Keratinocyte (primary cell): ENCODE measurements at regions not wholly inside any gene's neighbourhood (a gene's known extent, or its start where the extent isn't known, plus 50 kb on each side); places are given as distances from the start of the nearest gene placed in this dataset.
A peak's percentile ranks its signal among the peaks of the same experiment; 100 is the strongest.

Source experiments
- DNase-seq: peaks from one replicate; pipeline ENCODE4 v3.0.0-alpha.2; 2011; ENCODE audit warnings: low read depth, missing footprints, low spot score
- FAIRE-seq: peaks from 2 replicates; lab custom pipeline; 2011; peaks lifted over from hg19 to GRCh38; lab: Jason Lieb, UNC
- H2AFZ ChIP-seq: 2 replicates; pipeline ENCODE4 v1.6.0; 2012; ENCODE audit warnings: low read length, control low read depth, inconsistent platforms; ENCODE audit not compliant: control insufficient read depth
- H3K27ac ChIP-seq: 2 replicates; pipeline ENCODE4 v1.5.1; 2011; ENCODE audit warnings: low read length; ENCODE audit not compliant: control insufficient read depth, insufficient read depth
- H3K27me3 ChIP-seq: 3 replicates; pipeline ENCODE4 v1.6.0; 2011; ENCODE audit warnings: low read length; ENCODE audit not compliant: control insufficient read depth, insufficient read depth; ENCODE audit errors: extremely low read depth
- H3K36me3 ChIP-seq, 2 experiments: 2 replicates in 1 of 2; 3 replicates in 1 of 2; pipeline ENCODE4 v1.5.1; 2011; ENCODE audit warnings: low read length in 2 of 2, mild to moderate bottlenecking in 1 of 2; ENCODE audit not compliant: control insufficient read depth in 2 of 2, insufficient read depth in 2 of 2; ENCODE audit errors: extremely low read depth in 1 of 2
- H3K4me1 ChIP-seq: 3 replicates; pipeline ENCODE4 v1.5.1; 2011; ENCODE audit warnings: low read length; ENCODE audit not compliant: control insufficient read depth, insufficient read depth; ENCODE audit errors: extremely low read depth
- H3K4me2 ChIP-seq: 3 replicates; pipeline ENCODE4 v1.6.0; 2011; ENCODE audit warnings: low read depth, low read length; ENCODE audit not compliant: control insufficient read depth, insufficient read depth; ENCODE audit errors: extremely low read depth
- H3K4me3 ChIP-seq, 3 experiments: fragments of 200-600 bp in 1 of 3; sonication (generic) in 1 of 3; 2 replicates in 2 of 3; 3 replicates in 1 of 3; pipeline ENCODE4 v1.5.1; 2011 to 2016; ENCODE audit warnings: low read length in 3 of 3, mild to moderate bottlenecking in 3 of 3, control low read depth in 2 of 3, inconsistent platforms in 1 of 3, low read depth in 1 of 3, mixed read lengths in 1 of 3, mixed run types in 1 of 3, moderate library complexity in 1 of 3; ENCODE audit not compliant: control insufficient read depth in 2 of 3, insufficient read depth in 2 of 3; ENCODE audit errors: extremely low read depth in 1 of 3
- H3K79me2 ChIP-seq: 2 replicates; pipeline ENCODE4 v1.6.0; 2012; ENCODE audit warnings: low read length; ENCODE audit not compliant: control insufficient read depth, insufficient read depth
- H3K9ac ChIP-seq: 3 replicates; pipeline ENCODE4 v1.6.0; 2011; ENCODE audit warnings: low read length; ENCODE audit not compliant: control insufficient read depth, insufficient read depth; ENCODE audit errors: extremely low read depth
- H3K9me1 ChIP-seq: 3 replicates; pipeline ENCODE4 v1.6.0; 2011; ENCODE audit warnings: low read length; ENCODE audit not compliant: control insufficient read depth, insufficient read depth; ENCODE audit errors: extremely low read depth
- H3K9me3 ChIP-seq: 2 replicates; pipeline ENCODE4 v1.5.1; 2012; ENCODE audit warnings: low read depth, low read length; ENCODE audit not compliant: control insufficient read depth
- H4K20me1 ChIP-seq: 3 replicates; pipeline ENCODE4 v1.6.0; 2011; ENCODE audit warnings: low read length; ENCODE audit not compliant: control insufficient read depth, insufficient read depth; ENCODE audit errors: extremely low read depth
- CTCF ChIP-seq, 3 experiments: IDR thresholded peaks in 1 of 3; conservative IDR thresholded peaks in 1 of 3; optimal IDR thresholded peaks in 1 of 3; 2 replicates in 2 of 3; 3 replicates in 1 of 3; pipeline versions ENCODE3 to v1.5.1; 2011; ENCODE audit warnings: low read length in 3 of 3, mild to moderate bottlenecking in 3 of 3, moderate library complexity in 2 of 3, control low read depth in 1 of 3, inconsistent platforms in 1 of 3; ENCODE audit not compliant: insufficient read depth in 2 of 3; ENCODE audit errors: extremely low read depth in 1 of 3
- EZH2 ChIP-seq: IDR thresholded peaks from one replicate; pipeline ENCODE4 v1.6.1; 2012; ENCODE audit warnings: inconsistent platforms, mild to moderate bottlenecking, low read length, moderate library complexity
- dilution Hi-C: fragments of 300-500 bp; cut with MboI; formaldehyde crosslinking; loops from one replicate; pipeline ENCODE4 v1.7.0; 2020; ENCODE audit warnings: low sequenced_read_pairs; ENCODE audit not compliant: extremely low pct_ligation_motif_present
- small RNA-seq, 3 experiments: library from RNA; depleted of rRNA; stranded (forward); fragments of <200 nt; gene quantifications; one replicate each; pipeline ENCODE3, GENCODE V24; 2012; ENCODE audit warnings: low read depth in 3 of 3, low replicate concordance in 1 of 3; ENCODE audit not compliant: insufficient read length in 3 of 3

GRCh38 chr20:52244702-52245101 lies 53.1 kb upstream of the ZFP64 start:
- TF ChIP-seq CTCF (optimal IDR thresholded peaks at IDR 0.05 in 1 of 3, IDR thresholded peaks at IDR 0.05 in 1 of 3, conservative IDR thresholded peaks at IDR 0.05 in 1 of 3; ENCODE audit: extremely low read depth in 1 of 3, insufficient read depth in 2 of 3, low read length in 3 of 3) = no peak
- H3K4me2 ChIP-seq = no peak overlapping the region
- H3K79me2 ChIP-seq = no peaks in the 10 kb centered on the region
- no peaks in the 10 kb centered on the region for H3K4me1 ChIP-seq
- H2AFZ ChIP-seq = no peak overlapping the region
- no peaks in the 10 kb centered on the region for H3K9me3 ChIP-seq
- DNase-seq (no peak), FAIRE-seq (no peak)
- no peak overlapping the region for H3K9ac ChIP-seq
- dilution Hi-C loops = no loop called here
- H4K20me1 ChIP-seq = no peaks in the 10 kb centered on the region
- H3K27me3 ChIP-seq = no peaks in the 10 kb centered on the region
- H3K27ac ChIP-seq = no peak overlapping the region
- no peaks in the 10 kb centered on the region for H3K36me3 ChIP-seq
- no peak overlapping the region for H3K4me3 ChIP-seq
- no peaks in the 10 kb centered on the region for H3K9me1 ChIP-seq

- TF ChIP-seq EZH2 = no peak
- peak in 2 of 3 experiments; percentile 18 to 21 for TF ChIP-seq CTCF (optimal IDR thresholded peaks at IDR 0.05 in 1 of 3, IDR thresholded peaks at IDR 0.05 in 1 of 3, conservative IDR thresholded peaks at IDR 0.05 in 1 of 3; ENCODE audit: extremely low read depth in 1 of 3, insufficient read depth in 2 of 3, low read length in 3 of 3)
- Histone ChIP-seq H3K4me2 (no peak overlapping the region), H3K9ac (no peak overlapping the region), H3K9me3 (no peaks in the 10 kb centered on the region), H3K79me2 (no peaks in the 10 kb centered on the region), H3K4me1 (no peaks in the 10 kb centered on the region), H3K27me3 (no peaks in the 10 kb centered on the region), H3K4me3 (no peak overlapping the region), H4K20me1 (no peaks in the 10 kb centered on the region), H3K27ac (no peak overlapping the region), H3K36me3 (no peaks in the 10 kb centered on the region), H2AFZ (no peak overlapping the region), H3K9me1 (no peaks in the 10 kb centered on the region)
- DNase-seq = no peak
- FAIRE-seq = no peak
- dilution Hi-C loops = no loop called here
These were observed 51.0 kb upstream of the ZFP64 start for GRCh38 chr20:52242237-52243230.

Small RNA genes lying in the stretch of these regions (small RNA-seq; reads per million reads assigned to genes)
- 0 reads per million in 3 experiments for gene RF02271
- 0 reads per million in 3 experiments for gene RPL36P1
